Neutrophil (primary cell): ENCODE measurements at regions not wholly inside any gene's neighbourhood (a gene's known extent, or its start where the extent isn't known, plus 50 kb on each side); places are given as distances from the start of the nearest gene placed in this dataset.

Experiments
- H3K27ac ChIP-seq: fragments of 200-600 bp; sonication (generic); 2 replicates; pipeline ENCODE4 v1.5.1; 2016; ENCODE audit warnings: mild to moderate bottlenecking, moderate library complexity
- H3K27me3 ChIP-seq: fragments of 200-600 bp; sonication (generic); 2 replicates; pipeline ENCODE4 v1.6.0; 2016; ENCODE audit warnings: mild to moderate bottlenecking
- H3K36me3 ChIP-seq: fragments of 200-600 bp; sonication (generic); 2 replicates; pipeline ENCODE4 v1.5.1; 2017
- H3K4me1 ChIP-seq, 2 experiments: fragments of 200-600 bp in 1 of 2; sonication (generic) in 1 of 2; 1 replicate in 1 of 2; 2 replicates in 1 of 2; pipeline versions ENCODE4 v1.5.1 to v1.6.1; 2013 to 2016; ENCODE audit warnings: low read depth in 1 of 2, low read length in 1 of 2, mild to moderate bottlenecking in 1 of 2, moderate library complexity in 1 of 2; ENCODE audit not compliant: control insufficient read depth in 1 of 2, insufficient read depth in 1 of 2
- H3K4me3 ChIP-seq, 2 experiments: fragments of 200-600 bp in 1 of 2; sonication (generic) in 1 of 2; 1 replicate in 1 of 2; 2 replicates in 1 of 2; pipeline ENCODE4 v1.5.1; 2013 to 2016; ENCODE audit warnings: low read depth in 1 of 2, low read length in 1 of 2, mild to moderate bottlenecking in 1 of 2, moderate library complexity in 1 of 2
- H3K9me3 ChIP-seq: fragments of 200-600 bp; sonication (generic); 2 replicates; pipeline ENCODE4 v1.5.1; 2016
- TF ChIP-seq, protein P1 (sequence below): fragments of 200-600 bp; sonication (generic); IDR thresholded peaks from 2 replicates; pipeline ENCODE4 v1.5.1; 2016; ENCODE audit warnings: antibody characterized with exemption

GRCh38 chr5:37900692-37901091 lies 60.9 kb upstream of the GDNF start:
- no peak overlapping the region for H3K4me3 ChIP-seq
- H3K36me3 ChIP-seq, result no peaks in the 10 kb centered on the region
- no peaks in the 10 kb centered on the region for H3K4me1 ChIP-seq
- no peaks in the 10 kb centered on the region for H3K27me3 ChIP-seq
- no peak overlapping the region for H3K27ac ChIP-seq
- H3K9me3 ChIP-seq, result no peaks in the 10 kb centered on the region
- TF ChIP-seq, protein P1, sequence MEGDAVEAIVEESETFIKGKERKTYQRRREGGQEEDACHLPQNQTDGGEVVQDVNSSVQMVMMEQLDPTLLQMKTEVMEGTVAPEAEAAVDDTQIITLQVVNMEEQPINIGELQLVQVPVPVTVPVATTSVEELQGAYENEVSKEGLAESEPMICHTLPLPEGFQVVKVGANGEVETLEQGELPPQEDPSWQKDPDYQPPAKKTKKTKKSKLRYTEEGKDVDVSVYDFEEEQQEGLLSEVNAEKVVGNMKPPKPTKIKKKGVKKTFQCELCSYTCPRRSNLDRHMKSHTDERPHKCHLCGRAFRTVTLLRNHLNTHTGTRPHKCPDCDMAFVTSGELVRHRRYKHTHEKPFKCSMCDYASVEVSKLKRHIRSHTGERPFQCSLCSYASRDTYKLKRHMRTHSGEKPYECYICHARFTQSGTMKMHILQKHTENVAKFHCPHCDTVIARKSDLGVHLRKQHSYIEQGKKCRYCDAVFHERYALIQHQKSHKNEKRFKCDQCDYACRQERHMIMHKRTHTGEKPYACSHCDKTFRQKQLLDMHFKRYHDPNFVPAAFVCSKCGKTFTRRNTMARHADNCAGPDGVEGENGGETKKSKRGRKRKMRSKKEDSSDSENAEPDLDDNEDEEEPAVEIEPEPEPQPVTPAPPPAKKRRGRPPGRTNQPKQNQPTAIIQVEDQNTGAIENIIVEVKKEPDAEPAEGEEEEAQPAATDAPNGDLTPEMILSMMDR, result no peak

DNA sequence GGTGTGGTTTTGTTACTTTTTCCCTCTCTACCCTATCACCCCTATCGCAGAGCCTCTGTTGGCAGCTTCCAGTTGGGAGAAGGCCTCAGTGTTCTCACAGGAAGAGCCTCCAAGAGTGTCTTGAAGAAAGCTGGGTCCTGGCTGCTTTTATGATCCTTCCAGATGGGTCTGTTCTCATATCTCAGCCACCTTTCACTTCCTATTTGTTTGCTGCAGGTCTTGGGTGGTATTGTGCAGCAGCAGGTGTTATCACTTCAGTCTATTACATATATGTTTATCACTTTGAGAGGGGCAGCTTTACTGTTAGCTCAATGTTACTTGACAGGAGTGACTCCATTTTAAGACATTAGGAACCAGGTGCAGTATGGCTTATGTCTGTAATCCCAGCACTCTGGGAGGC lies 59.2 kb upstream of the GDNF start:
- peaks cover 8% of the 10 kb centered on the region for H3K27me3 ChIP-seq
- H3K4me3 ChIP-seq, result no peak overlapping the region
- no peaks in the 10 kb centered on the region for H3K36me3 ChIP-seq
- H3K4me1 ChIP-seq, result no peaks in the 10 kb centered on the region
- TF ChIP-seq, protein P1, result no peak
- H3K27ac ChIP-seq, result no peak overlapping the region
- no peaks in the 10 kb centered on the region for H3K9me3 ChIP-seq

DNA sequence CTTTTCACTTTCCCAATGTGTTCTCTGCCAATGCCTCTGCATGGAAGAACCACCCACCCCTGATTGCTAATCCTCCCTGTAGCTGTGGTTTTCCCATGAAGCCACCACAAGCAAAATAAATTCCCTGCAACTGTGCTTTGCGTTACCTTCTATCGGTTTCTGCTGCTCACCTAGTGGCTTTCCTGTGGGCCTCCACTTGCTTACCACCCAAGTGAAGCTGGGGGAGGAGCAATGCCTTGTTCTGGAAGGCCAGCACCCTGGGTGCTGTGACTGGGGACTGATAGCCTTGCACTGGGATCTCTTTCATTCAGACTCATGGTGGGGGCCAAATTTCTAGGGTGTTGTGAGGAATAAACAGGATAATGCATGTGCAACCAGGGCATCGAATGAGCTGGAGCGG lies 56.3 kb upstream of the GDNF start:
- Histone ChIP-seq H3K9me3 (no peaks in the 10 kb centered on the region), H3K36me3 (no peaks in the 10 kb centered on the region), H3K27me3 (peaks cover 23% of the 10 kb centered on the region), H3K27ac (no peak overlapping the region), H3K4me3 (no peak overlapping the region), H3K4me1 (no peaks in the 10 kb centered on the region)
- TF ChIP-seq, protein P1, result no peak

GRCh38 chr5:37893434-37894134 lies 53.7 kb upstream of the GDNF start:
- no peaks in the 10 kb centered on the region for H3K36me3 ChIP-seq
- peaks cover 34% of the 10 kb centered on the region for H3K27me3 ChIP-seq
- H3K27ac ChIP-seq, result no peak overlapping the region
- H3K9me3 ChIP-seq, result no peaks in the 10 kb centered on the region
- H3K4me1 ChIP-seq, result no peaks in the 10 kb centered on the region
- no peak overlapping the region for H3K4me3 ChIP-seq
- TF ChIP-seq, protein P1, result no peak

DNA sequence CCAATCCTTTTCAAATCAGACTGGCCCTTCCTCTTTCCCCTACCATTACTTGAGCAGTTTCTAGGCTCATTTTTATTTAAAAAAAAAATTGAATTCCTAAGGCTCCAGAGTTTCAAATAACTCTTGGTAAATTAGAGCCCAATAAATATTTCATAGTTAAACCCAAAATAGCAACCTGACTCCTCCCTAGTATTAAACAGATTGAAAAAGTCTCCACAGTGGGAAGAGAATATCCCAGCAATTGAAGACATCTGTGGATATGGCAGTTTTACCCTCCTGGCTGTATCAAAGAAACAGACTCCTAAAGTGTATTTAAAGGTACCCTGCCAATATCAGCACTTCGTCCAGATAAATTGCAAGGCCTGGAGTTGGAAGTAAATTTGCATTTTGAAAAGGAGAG lies 52.7 kb upstream of the GDNF start:
- Histone ChIP-seq H3K36me3 (no peaks in the 10 kb centered on the region), H3K4me3 (no peak overlapping the region), H3K27me3 (peaks cover 34% of the 10 kb centered on the region), H3K9me3 (no peaks in the 10 kb centered on the region), H3K4me1 (no peaks in the 10 kb centered on the region), H3K27ac (no peak overlapping the region)
- TF ChIP-seq, protein P1, result no peak
